HL-60 (cell line): ENCODE measurements at regions not wholly inside any gene's neighbourhood (a gene's known extent, or its start where the extent isn't known, plus 50 kb on each side); places are given as distances from the start of the nearest gene placed in this dataset.

ENCODE experiments used
- POLR2AphosphoS5 ChIP-seq: IDR thresholded peaks from 2 replicates; pipeline ENCODE4 v1.6.1; 2012; ENCODE audit warnings: low read depth
- SPI1 ChIP-seq: IDR thresholded peaks from 2 replicates; pipeline ENCODE4 v1.6.1; 2012; ENCODE audit warnings: low read depth, mild to moderate bottlenecking, borderline replicate concordance
- TF ChIP-seq, protein P1 (sequence below): IDR thresholded peaks from one replicate; pipeline ENCODE4 v1.5.1; 2011; ENCODE audit warnings: low read length, control low read depth, inconsistent platforms; ENCODE audit not compliant: insufficient read depth

DNA sequence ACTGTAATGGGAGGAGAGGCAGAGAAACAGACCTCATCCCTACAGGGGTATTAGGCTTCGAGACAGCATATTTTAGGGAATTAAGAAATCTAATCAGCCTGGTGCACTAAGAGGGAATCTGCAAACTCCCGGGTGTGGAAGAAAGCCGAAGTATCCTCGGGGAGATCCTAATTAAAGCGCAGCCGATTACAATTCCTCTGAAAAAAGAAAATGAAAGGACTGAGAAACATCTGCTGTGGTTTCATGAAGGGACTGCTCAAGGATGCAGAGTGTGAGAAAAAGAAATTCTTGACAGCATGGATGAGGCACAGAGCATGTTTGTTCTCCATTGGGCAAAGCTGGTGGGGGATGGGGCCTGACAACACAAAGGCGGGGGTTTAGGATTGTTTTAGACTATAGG lies 290.0 kb upstream of the LARGE1 start:
- TF ChIP-seq SPI1 (no peak), POLR2AphosphoS5 (no peak)
- TF ChIP-seq, protein P1, sequence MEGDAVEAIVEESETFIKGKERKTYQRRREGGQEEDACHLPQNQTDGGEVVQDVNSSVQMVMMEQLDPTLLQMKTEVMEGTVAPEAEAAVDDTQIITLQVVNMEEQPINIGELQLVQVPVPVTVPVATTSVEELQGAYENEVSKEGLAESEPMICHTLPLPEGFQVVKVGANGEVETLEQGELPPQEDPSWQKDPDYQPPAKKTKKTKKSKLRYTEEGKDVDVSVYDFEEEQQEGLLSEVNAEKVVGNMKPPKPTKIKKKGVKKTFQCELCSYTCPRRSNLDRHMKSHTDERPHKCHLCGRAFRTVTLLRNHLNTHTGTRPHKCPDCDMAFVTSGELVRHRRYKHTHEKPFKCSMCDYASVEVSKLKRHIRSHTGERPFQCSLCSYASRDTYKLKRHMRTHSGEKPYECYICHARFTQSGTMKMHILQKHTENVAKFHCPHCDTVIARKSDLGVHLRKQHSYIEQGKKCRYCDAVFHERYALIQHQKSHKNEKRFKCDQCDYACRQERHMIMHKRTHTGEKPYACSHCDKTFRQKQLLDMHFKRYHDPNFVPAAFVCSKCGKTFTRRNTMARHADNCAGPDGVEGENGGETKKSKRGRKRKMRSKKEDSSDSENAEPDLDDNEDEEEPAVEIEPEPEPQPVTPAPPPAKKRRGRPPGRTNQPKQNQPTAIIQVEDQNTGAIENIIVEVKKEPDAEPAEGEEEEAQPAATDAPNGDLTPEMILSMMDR: no peak
